ENCODE measurements at regions not wholly inside any gene's neighbourhood (a gene's known extent, or its start where the extent isn't known, plus 50 kb on each side); places are given as distances from the start of the nearest gene placed in this dataset.
A peak's percentile ranks its signal among the peaks of the same experiment; 100 is the strongest.

- Histone ChIP-seq H2AK5ac (ENCODE audit: insufficient read length, low read length) (no peak overlapping the region), H3T11ph (ENCODE audit: low read length) (no peak overlapping the region), H3K79me2 (ENCODE audit: insufficient read depth, low read length) (no peaks in the 10 kb centered on the region), H3K79me1 (ENCODE audit: insufficient read depth, low read depth, low read length, poor library complexity, severe bottlenecking) (no peaks in the 10 kb centered on the region), H3K9me3 (ENCODE audit: control insufficient read depth, low read depth, low read length) (no peaks in the 10 kb centered on the region), H4K8ac (replicated peaks; ENCODE audit: insufficient read length, low read depth, low read length) (no peak overlapping the region), H2AFZ (ENCODE audit: low read length) (no peak overlapping the region), H4K91ac (ENCODE audit: insufficient read length, low read depth, low read length) (no peak overlapping the region), H2BK12ac (ENCODE audit: insufficient read length, low read depth, low read length) (no peak overlapping the region), H2BK20ac (ENCODE audit: low read depth, low read length, poor library complexity, severe bottlenecking) (no peak overlapping the region), H3K14ac (ENCODE audit: insufficient read depth, low read length) (no peak overlapping the region), H3K18ac (ENCODE audit: insufficient read length, low read depth, low read length) (no peak overlapping the region), H3K23me2 (ENCODE audit: insufficient read length, low read depth, low read length, poor library complexity, severe bottlenecking) (no peaks in the 10 kb centered on the region), H4K20me1 (ENCODE audit: control insufficient read depth, insufficient read depth, insufficient read length) (no peaks in the 10 kb centered on the region), H2BK15ac (ENCODE audit: low read depth, low read length) (no peak overlapping the region), H2BK5ac (ENCODE audit: insufficient read length, low read length) (no peak overlapping the region), H2BK120ac (ENCODE audit: low read depth, low read length, poor library complexity, severe bottlenecking) (no peak overlapping the region), H3K23ac (ENCODE audit: insufficient read length, low read depth, low read length) (no peak overlapping the region), H3K9ac (ENCODE audit: extremely low read depth, insufficient read length, low read length) (no peak overlapping the region), H3K4me2 (ENCODE audit: insufficient read depth, insufficient read length, low read length) (no peak overlapping the region), H3K27ac (ENCODE audit: insufficient read length, low read depth, low read length) (no peak overlapping the region), H4K5ac (ENCODE audit: insufficient read length, low read depth, low read length) (no peak overlapping the region), H3K4ac (ENCODE audit: low read depth, low read length) (no peak overlapping the region), H3K4me1 (ENCODE audit: insufficient read depth, low read length) (no peaks in the 10 kb centered on the region), H3K27me3 (ENCODE audit: insufficient read depth, low read length) (no peaks in the 10 kb centered on the region), H3K56ac (ENCODE audit: insufficient read length, low read depth, low read length) (no peak overlapping the region)
- Mint-ChIP-seq H3K27ac (peak overlapping the region in 1 of 3 experiments; percentile 4; a peak in 1 of 7 replicates), H3K4me3 (no peak overlapping the region), H3K4me1 (no peaks in the 10 kb centered on the region), H3K27me3 (ENCODE audit: low read depth) (no peaks in the 10 kb centered on the region), H3K9me3 (no peaks in the 10 kb centered on the region), H3K36me3 (ENCODE audit: insufficient read depth in 1 of 3, low read depth in 3 of 3) (no peaks in the 10 kb centered on the region)
- TF ChIP-seq CTCF (conservative IDR thresholded peaks at IDR 0.05) = no peak
- DNase-seq = no peak
- no CpG with 5 or more reads among the region's 2 CpGs for WGBS (ENCODE audit: extremely low coverage, insufficient read length, low lambda C conversion rate)
Measured at GRCh38 chr11:81886406-81887075, 847.1 kb downstream of the FAM181B start.

All from H9 (cell line).